Embryonic facial prominence (tissue), 1 donor: ENCODE measurements at regions not wholly inside any gene's neighbourhood (a gene's known extent, or its start where the extent isn't known, plus 50 kb on each side); places are given as distances from the start of the nearest gene placed in this dataset.
"Not testable (repeated sequence)": the region's sequence is repeated elsewhere in the genome, so short reads cannot be mapped to it uniquely, and the experiment has no call there.

ENCODE experiments used
- DNase-seq: peaks from one replicate; pipeline ENCODE4 v3.0.0-alpha.2; 2016; ENCODE audit errors: extremely low spot score

DNA sequence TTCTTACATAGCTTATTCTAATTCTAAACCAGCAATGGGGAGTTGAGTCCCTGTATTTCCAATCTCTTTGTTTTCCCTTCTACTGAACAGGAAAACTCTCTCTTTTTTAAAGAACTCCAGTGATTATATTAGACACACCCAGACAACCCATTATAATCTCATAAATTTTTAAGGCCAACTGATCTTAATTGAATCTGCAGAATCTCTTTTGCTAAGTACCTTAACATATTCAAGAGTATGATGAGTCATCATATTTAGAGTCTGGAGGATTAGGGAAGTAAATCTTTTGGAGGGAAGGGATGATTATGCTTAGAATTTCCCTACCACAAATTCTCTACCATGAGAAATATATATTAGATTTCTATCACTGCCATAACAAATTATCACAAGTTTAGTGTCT is 705.1 kb downstream of the CENPC start:
- DNase-seq, result no peak

GRCh38 chr4:66837279-66837922 is 707.9 kb downstream of the CENPC start:
- DNase-seq, result no peak

DNA sequence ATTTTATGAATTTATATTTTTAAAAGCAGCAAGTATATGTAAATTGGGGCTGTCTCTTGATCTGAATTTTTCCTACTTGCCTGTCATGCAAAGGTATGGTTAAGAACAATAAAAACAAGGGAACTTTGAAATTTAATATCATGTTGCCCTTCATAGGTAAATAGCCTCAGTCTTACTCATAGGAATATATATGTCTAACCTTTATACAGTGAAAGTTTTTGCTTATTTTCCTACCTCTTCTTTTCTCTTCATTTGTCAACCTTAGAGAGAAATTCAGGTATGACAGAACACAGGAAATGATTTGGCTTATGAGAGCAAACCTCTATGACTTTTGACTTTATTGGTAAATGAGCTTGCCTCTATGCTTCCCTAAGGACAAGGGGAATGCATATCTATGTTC is 716.0 kb downstream of the CENPC start:
- DNase-seq, result no peak

GRCh38 chr4:66820681-66821080 is 724.6 kb downstream of the CENPC start:
- no peak for DNase-seq

GRCh38 chr4:66814277-66814676 is 731.0 kb downstream of the CENPC start:
- no peak for DNase-seq

DNA sequence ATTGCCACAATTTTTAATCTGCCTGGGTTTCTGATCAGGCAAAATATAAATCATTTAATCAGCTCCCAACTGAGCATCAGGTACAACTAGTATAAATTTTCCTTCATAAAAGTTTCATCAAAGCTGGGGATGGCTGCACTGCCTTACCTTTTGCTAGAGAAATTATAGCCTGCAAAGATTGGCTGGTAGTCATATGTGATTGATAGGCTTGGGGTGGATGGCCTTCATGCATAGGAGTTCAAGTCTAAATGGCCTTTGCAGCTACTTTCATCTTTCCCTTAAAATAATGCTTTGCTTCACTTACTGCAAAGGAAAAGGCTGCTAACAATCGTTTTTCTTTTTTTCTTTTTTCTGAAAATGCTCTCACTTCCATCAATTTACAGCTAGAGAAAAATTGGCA is 739.7 kb downstream of the CENPC start:
- no peak for DNase-seq

GRCh38 chr4:66804979-66805378 is 740.3 kb downstream of the CENPC start:
- DNase-seq, result no peak

DNA sequence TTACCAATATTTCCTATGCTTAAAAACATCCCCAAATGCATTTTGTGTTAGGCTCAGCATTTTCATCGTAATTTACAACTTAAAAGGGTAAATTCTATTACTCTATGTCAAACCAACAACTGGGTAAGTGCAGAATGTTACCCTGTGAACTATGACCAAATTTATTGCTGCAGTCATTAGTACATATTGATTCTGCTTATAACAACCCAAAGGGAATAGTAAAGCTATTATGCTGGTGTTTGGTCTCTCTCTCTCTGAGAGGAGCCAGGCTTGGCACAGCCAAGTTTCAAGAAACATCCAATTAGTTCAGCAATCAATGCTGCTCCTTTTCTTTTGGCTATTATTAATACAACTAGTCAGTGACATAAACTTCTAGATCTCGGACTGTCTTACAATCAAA is 747.7 kb downstream of the CENPC start:
- no peak for DNase-seq

GRCh38 chr4:66795724-66796123 is 749.6 kb downstream of the CENPC start:
- no peak for DNase-seq

- no peak for DNase-seq
Measured at GRCh38 chr4:66794390-66795034, 750.8 kb downstream of the CENPC start.

DNA sequence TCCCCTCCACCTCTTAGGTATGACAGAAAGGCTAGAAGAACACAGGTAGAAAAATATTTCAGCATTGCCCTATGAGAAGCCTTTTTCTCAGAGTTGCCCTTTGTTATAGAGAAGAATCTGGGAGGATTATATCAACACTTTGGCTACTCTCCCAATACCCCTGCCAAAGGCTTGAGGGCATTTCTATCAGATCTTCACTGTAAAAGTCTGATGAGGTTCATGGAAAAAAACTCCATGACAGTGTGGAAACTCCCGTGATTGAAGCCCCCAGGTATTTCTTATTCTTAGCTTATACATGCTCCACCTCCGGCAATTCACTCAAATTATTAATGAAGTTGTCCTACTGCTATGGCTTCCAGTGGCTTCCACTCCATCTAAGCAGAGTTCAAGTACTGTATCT is 753.6 kb downstream of the CENPC start:
- no peak for DNase-seq

DNA sequence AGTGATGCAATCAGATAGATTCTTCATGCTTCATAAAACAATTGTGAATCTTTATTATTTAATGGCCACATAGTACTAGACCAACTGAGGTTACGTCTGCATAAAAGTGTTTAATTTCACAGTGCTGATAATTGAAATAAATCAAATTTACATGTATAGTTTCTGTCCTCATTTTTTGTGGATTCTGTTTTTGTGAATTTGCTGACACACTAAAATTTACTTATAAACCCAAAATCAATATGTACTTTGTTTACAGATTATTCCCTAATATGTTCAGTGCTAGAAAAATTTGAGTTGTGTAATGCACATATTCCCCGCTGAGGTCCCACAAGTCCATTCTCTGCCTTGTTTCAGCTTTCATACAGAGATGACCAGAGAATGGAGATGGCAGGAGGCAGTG is 759.8 kb downstream of the CENPC start:
- no peak for DNase-seq

- not testable (repeated sequence) for DNase-seq
Measured at GRCh38 chr4:66782751-66783150, 762.6 kb downstream of the CENPC start.

GRCh38 chr4:66777097-66777496 is 768.2 kb downstream of the CENPC start:
- DNase-seq, result no peak

- DNase-seq, result no peak
Measured at GRCh38 chr4:66769441-66769840, 775.9 kb downstream of the CENPC start.

DNA sequence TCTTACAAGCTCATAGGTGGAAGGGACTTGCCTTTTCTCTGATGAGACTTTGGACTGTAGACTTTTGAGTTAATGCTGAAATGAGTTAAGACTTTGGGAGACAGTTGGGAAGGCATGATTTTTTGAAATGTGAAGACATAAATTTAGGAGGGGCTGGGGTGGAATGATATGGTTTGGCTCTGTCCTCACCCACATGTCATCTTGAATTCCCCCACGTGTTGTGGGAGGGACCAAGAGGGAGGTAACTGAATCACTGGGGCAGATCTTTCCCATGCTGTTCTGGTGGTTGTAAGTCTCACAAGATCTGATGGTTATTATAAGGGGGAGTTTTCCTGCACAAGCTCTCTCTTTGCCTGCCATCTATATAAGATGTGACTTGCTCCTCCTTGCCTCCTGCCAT is 777.9 kb downstream of the CENPC start:
- DNase-seq, result no peak

DNA sequence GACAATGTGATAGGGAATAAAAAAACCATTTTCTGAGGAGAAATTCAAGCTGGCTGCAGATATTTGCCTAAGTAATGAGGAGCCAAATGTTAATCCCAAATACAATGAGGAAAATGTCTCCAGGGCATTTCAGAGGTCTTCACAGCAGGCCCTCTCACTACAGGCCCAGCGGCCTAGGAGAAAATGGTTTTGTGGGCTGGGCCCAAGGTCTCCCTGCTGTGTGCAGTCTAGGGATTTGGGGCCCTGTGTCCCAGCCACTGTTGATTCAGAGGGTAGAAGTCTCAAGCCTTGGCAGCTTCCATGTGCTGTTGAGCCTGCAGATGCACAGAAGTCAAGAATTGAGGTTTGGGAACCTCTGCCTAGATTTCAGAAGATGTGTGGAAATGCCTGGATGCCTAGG is 778.7 kb downstream of the CENPC start:
- DNase-seq, result no peak

GRCh38 chr4:66750273-66750672 is 795.0 kb downstream of the CENPC start:
- DNase-seq, result no peak

GRCh38 chr4:66746918-66747317 is 798.4 kb downstream of the CENPC start:
- not testable (repeated sequence) for DNase-seq

DNA sequence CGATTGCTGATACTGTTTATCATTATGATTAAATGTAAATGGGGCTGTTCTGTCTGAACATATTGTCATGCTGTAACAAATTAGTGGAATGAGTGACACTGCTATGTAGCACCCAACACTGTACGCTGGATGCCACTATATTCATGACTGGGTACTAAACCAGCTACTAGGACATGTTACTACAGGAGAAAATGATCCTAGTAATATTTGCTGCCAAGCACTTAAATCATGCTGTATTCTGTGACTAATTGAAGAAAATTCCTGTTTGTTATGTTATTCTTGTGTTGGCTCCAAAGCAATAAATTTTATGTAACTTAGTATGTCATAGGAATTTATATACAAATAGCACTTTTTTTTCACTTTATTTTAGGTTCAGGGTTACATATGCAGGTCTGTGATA is 804.2 kb downstream of the CENPC start:
- no peak for DNase-seq

- DNase-seq, result no peak
Measured at GRCh38 chr4:66736606-66737005, 808.7 kb downstream of the CENPC start.

GRCh38 chr4:66728280-66728679 is 817.0 kb downstream of the CENPC start:
- DNase-seq, result no peak

DNA sequence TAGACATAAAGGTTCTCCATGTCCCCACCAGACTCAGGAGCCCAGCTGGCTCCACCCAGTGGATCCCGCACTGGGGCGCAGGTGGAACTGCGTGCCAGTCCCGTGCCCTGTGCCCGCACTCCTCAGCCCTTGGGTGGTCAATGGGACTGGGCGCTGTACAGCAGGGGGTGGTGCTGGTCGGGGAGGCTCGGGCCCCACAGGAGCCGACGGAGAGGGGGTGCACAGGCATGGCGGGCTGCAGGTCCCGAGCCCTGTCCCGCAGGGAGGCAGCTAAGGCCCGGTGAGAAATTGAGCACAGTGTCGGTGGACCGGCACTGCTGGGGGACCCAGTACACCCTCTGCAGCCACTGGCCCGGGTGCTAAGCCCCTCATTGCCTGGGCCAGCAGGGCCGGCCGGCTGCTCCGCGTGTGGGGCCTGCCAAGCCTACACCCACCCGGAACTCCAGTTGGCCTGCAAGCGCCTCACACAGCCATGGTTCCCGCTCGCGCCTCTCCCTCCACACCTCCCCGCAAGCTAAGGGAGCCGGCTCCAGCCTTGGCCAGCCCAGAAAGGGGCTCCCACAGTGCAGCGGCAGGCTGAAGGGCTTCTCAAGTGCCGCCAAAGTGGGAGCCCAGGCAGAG is 832.9 kb downstream of the CENPC start:
- not testable (repeated sequence) for DNase-seq
